OCI-LY3 (cell line): ENCODE measurements at regions not wholly inside any gene's neighbourhood (a gene's known extent, or its start where the extent isn't known, plus 50 kb on each side); places are given as distances from the start of the nearest gene placed in this dataset.

Experiments
- H2AFZ ChIP-seq: fragments of 200-600, 300-600 bp; shearing (Covaris generic); 2 replicates; pipeline ENCODE4 v1.6.0; 2014; ENCODE audit warnings: antibody characterized with exemption, low read depth, low read length
- H3K27ac ChIP-seq: fragments of 200-600, 300-600 bp; sonication (generic); 2 replicates; pipeline ENCODE4 v1.5.1; 2014; ENCODE audit warnings: mild to moderate bottlenecking, low read length, moderate library complexity, mixed read lengths
- H3K27me3 ChIP-seq: fragments of 200-600, 300-600 bp; sonication (generic); 2 replicates; pipeline ENCODE4 v1.6.1; 2014; ENCODE audit warnings: low read depth, low read length, mixed read lengths
- H3K36me3 ChIP-seq: fragments of 200-600, 300-600 bp; sonication (generic); replicated peaks from 2 replicates; pipeline ENCODE3; 2014; ENCODE audit warnings: low read depth, low read length, mixed read lengths
- H3K4me1 ChIP-seq: fragments of 300-600, 200-600 bp; sonication (generic); 2 replicates; pipeline ENCODE4 v1.6.1; 2014; ENCODE audit warnings: low read length, mixed read lengths
- H3K4me2 ChIP-seq: fragments of 200-600, 300-600 bp; sonication (generic); 2 replicates; pipeline ENCODE4 v1.6.1; 2014; ENCODE audit warnings: low read length, mixed read lengths
- H3K4me3 ChIP-seq: fragments of 300-600, 200-600 bp; sonication (generic); 2 replicates; pipeline ENCODE4 v1.5.1; 2014; ENCODE audit warnings: antibody characterized with exemption, mild to moderate bottlenecking, low read length, moderate library complexity
- H3K79me2 ChIP-seq: fragments of 300-600, 200-600 bp; shearing (Covaris generic); 2 replicates; pipeline ENCODE4 v1.6.1; 2014; ENCODE audit warnings: mild to moderate bottlenecking, low read length, mixed read lengths
- H3K9ac ChIP-seq: fragments of 300-600, 200-600 bp; shearing (Covaris generic); 2 replicates; pipeline ENCODE4 v1.6.0; 2014; ENCODE audit warnings: mild to moderate bottlenecking, low read length, moderate library complexity
- H3K9me3 ChIP-seq: fragments of 200-600, 300-600 bp; shearing (Covaris generic); 2 replicates; pipeline ENCODE4 v1.6.1; 2014; ENCODE audit warnings: low read length, mixed read lengths; ENCODE audit not compliant: insufficient read depth
- H4K20me1 ChIP-seq: fragments of 200-600, 300-600 bp; sonication (generic); 2 replicates; pipeline ENCODE4 v1.6.1; 2016; ENCODE audit warnings: low read length, mixed read lengths; ENCODE audit not compliant: insufficient read depth
- EZH2phosphoT487 ChIP-seq: fragments of 200-600 bp; shearing (Covaris generic); IDR thresholded peaks from 2 replicates; pipeline ENCODE4 v1.6.1; 2018; ENCODE audit warnings: antibody characterized with exemption, mixed run types, low read depth
- TF ChIP-seq, protein P1 (sequence below): fragments of 200-600, 300-600 bp; sonication (generic); IDR thresholded peaks from 2 replicates; pipeline ENCODE4 v1.5.1; 2014; ENCODE audit warnings: antibody characterized with exemption, low read length, low read depth

- no peak for TF ChIP-seq EZH2phosphoT487
- TF ChIP-seq, protein P1, sequence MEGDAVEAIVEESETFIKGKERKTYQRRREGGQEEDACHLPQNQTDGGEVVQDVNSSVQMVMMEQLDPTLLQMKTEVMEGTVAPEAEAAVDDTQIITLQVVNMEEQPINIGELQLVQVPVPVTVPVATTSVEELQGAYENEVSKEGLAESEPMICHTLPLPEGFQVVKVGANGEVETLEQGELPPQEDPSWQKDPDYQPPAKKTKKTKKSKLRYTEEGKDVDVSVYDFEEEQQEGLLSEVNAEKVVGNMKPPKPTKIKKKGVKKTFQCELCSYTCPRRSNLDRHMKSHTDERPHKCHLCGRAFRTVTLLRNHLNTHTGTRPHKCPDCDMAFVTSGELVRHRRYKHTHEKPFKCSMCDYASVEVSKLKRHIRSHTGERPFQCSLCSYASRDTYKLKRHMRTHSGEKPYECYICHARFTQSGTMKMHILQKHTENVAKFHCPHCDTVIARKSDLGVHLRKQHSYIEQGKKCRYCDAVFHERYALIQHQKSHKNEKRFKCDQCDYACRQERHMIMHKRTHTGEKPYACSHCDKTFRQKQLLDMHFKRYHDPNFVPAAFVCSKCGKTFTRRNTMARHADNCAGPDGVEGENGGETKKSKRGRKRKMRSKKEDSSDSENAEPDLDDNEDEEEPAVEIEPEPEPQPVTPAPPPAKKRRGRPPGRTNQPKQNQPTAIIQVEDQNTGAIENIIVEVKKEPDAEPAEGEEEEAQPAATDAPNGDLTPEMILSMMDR = no peak
Measured at GRCh38 chr1:185473186-185473585, 156.1 kb upstream of the IVNS1ABP start.

DNA sequence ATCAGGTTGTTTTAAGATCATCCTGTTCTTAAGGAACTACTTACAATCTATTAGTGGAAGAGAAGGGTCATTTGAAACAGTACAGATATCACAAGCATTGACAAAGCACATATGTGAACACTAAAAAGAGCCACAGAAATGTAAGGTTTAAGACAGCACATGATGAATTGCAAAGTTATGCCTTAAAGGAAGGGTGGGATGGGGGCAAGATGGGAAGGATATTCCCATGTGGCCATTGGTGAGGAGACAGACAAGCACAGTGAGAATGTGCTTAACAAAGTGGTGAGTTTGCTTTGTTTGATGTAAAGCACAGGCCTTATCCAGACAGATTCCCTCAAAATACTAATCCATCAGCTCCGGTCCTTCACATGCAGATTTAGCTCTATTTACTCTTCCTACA, 151.6 kb upstream of the IVNS1ABP start:
- no peak overlapping the region for H3K4me2 ChIP-seq
- no peaks in the 10 kb centered on the region for H4K20me1 ChIP-seq
- H3K36me3 ChIP-seq = no peaks in the 10 kb centered on the region
- H3K9ac ChIP-seq = no peak overlapping the region
- H3K27ac ChIP-seq = no peak overlapping the region
- H3K4me3 ChIP-seq = no peak overlapping the region
- no peaks in the 10 kb centered on the region for H3K27me3 ChIP-seq
- no peak overlapping the region for H2AFZ ChIP-seq
- H3K9me3 ChIP-seq = no peaks in the 10 kb centered on the region
- TF ChIP-seq, protein P1 = no peak
- TF ChIP-seq EZH2phosphoT487 = no peak
- no peaks in the 10 kb centered on the region for H3K4me1 ChIP-seq
- no peaks in the 10 kb centered on the region for H3K79me2 ChIP-seq

More at GRCh38 chr1:185473186-185473585, 156.1 kb upstream of the IVNS1ABP start:
- Histone ChIP-seq H3K9me3 (no peaks in the 10 kb centered on the region), H3K27ac (no peak overlapping the region), H3K4me3 (no peak overlapping the region), H3K79me2 (no peaks in the 10 kb centered on the region), H2AFZ (no peak overlapping the region), H3K9ac (no peak overlapping the region), H3K27me3 (no peaks in the 10 kb centered on the region), H4K20me1 (no peaks in the 10 kb centered on the region), H3K4me2 (no peak overlapping the region), H3K4me1 (no peaks in the 10 kb centered on the region), H3K36me3 (no peaks in the 10 kb centered on the region)

DNA sequence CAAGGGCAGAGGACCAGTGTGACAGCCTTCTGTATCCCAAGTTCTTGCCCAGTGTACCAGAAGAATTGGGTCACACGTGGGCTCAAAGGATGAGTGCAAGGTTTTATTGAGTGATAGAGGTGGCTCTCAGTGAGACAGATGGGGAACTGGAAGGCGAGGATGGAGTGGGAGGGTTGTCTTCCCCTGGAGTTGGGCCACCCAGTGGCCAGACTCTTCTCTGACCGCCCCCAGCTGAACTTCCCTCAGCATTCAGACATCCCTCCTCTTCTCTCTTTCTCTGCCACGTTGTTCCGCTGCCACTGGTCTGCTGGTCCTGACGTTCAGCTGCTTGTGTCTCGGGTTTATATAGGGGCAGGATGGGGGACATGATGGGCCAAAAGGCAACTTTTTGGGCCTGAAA, 150.1 kb upstream of the IVNS1ABP start:
- no peaks in the 10 kb centered on the region for H4K20me1 ChIP-seq
- H2AFZ ChIP-seq = no peak overlapping the region
- H3K9me3 ChIP-seq = no peaks in the 10 kb centered on the region
- no peaks in the 10 kb centered on the region for H3K36me3 ChIP-seq
- no peak overlapping the region for H3K9ac ChIP-seq
- H3K27me3 ChIP-seq = no peaks in the 10 kb centered on the region
- no peaks in the 10 kb centered on the region for H3K79me2 ChIP-seq
- H3K4me1 ChIP-seq = no peaks in the 10 kb centered on the region
- no peak overlapping the region for H3K27ac ChIP-seq
- H3K4me3 ChIP-seq = no peak overlapping the region
- TF ChIP-seq, protein P1 = no peak
- TF ChIP-seq EZH2phosphoT487 = no peak
- H3K4me2 ChIP-seq = no peak overlapping the region

- H3K27ac ChIP-seq = no peak overlapping the region
- no peaks in the 10 kb centered on the region for H3K79me2 ChIP-seq
- no peak overlapping the region for H2AFZ ChIP-seq
- no peak overlapping the region for H3K9ac ChIP-seq
- H3K9me3 ChIP-seq = no peaks in the 10 kb centered on the region
- H3K4me3 ChIP-seq = no peak overlapping the region
- no peaks in the 10 kb centered on the region for H4K20me1 ChIP-seq
- no peak for TF ChIP-seq EZH2phosphoT487
- TF ChIP-seq, protein P1 = no peak
- no peaks in the 10 kb centered on the region for H3K27me3 ChIP-seq
- H3K36me3 ChIP-seq = no peaks in the 10 kb centered on the region
- H3K4me2 ChIP-seq = no peak overlapping the region
- no peaks in the 10 kb centered on the region for H3K4me1 ChIP-seq
Measured at GRCh38 chr1:185464777-185465176, 147.7 kb upstream of the IVNS1ABP start.
